Neural crest cell (in vitro differentiated cells): ENCODE measurements at regions not wholly inside any gene's neighbourhood (a gene's known extent, or its start where the extent isn't known, plus 50 kb on each side); places are given as distances from the start of the nearest gene placed in this dataset. TPM values are rescaled to one million over a fixed set of nuclear protein-coding genes. Genes with fewer than 3 reads are reported as not detected.

Experiments used
- DNase-seq: peaks from one replicate; pipeline ENCODE4 v3.0.0; 2021; ENCODE audit warnings: low read depth, mixed read lengths, low spot score
- H3K27ac Mint-ChIP-seq: one replicate; pipeline ENCODE4 v1.8.0; 2021; ENCODE audit warnings: mild to moderate bottlenecking, mixed read lengths; ENCODE audit not compliant: unreplicated experiment
- H3K27me3 Mint-ChIP-seq: 2 replicates; pipeline ENCODE4 v1.8.0; 2021; ENCODE audit warnings: low read depth, mild to moderate bottlenecking, mixed read lengths
- H3K36me3 Mint-ChIP-seq: 2 replicates; pipeline ENCODE4 v1.8.0; 2021; ENCODE audit warnings: low read depth, mild to moderate bottlenecking, mixed read lengths
- H3K4me1 Mint-ChIP-seq: 2 replicates; pipeline ENCODE4 v1.8.0; 2021; ENCODE audit warnings: mixed read lengths
- H3K4me3 Mint-ChIP-seq: one replicate; pipeline ENCODE4 v1.8.0; 2021; ENCODE audit warnings: mild to moderate bottlenecking, mixed read lengths
- H3K9me3 Mint-ChIP-seq: 2 replicates; pipeline ENCODE4 v1.8.0; 2021; ENCODE audit warnings: mixed read lengths
- CTCF ChIP-seq: fragments of 200-600 bp; sonication (generic); conservative IDR thresholded peaks from 2 replicates; pipeline ENCODE4 v1.5.0; 2021; ENCODE audit warnings: antibody characterized with exemption, mild to moderate bottlenecking
- microRNA-seq: library from miRNA; unstranded; fragments of <30 nt; microRNA quantifications from one replicate; pipeline ENCODE4, GENCODE V29; 2020

GRCh38 chr9:93730648-93731047 lies 154.3 kb downstream of the PHF2 start:
- Mint-ChIP-seq H3K36me3 (peaks cover 3% of the 10 kb centered on the region), H3K9me3 (peaks cover 16% of the 10 kb centered on the region), H3K27me3 (peaks cover 29% of the 10 kb centered on the region), H3K4me1 (no peaks in the 10 kb centered on the region), H3K4me3 (no peak overlapping the region), H3K27ac (no peak overlapping the region)
- no peak for TF ChIP-seq CTCF
- DNase-seq = no peak

- H3K4me3 Mint-ChIP-seq = no peak overlapping the region
- no peak for DNase-seq
- no peak overlapping the region for H3K27ac Mint-ChIP-seq
- peaks cover 25% of the 10 kb centered on the region for H3K27me3 Mint-ChIP-seq
- no peaks in the 10 kb centered on the region for H3K4me1 Mint-ChIP-seq
- no peak for TF ChIP-seq CTCF
- peaks cover 13% of the 10 kb centered on the region for H3K9me3 Mint-ChIP-seq
- peaks cover 3% of the 10 kb centered on the region for H3K36me3 Mint-ChIP-seq
These were observed 153.8 kb downstream of the PHF2 start for GRCh38 chr9:93730217-93730616.

Small RNAs in the stretch of these regions (microRNA-seq; reads per million reads assigned to microRNA genes)
- not detected for gene MIR4291
